ENCODE measurements at regions not wholly inside any gene's neighbourhood (a gene's known extent, or its start where the extent isn't known, plus 50 kb on each side); places are given as distances from the start of the nearest gene placed in this dataset.

DNA sequence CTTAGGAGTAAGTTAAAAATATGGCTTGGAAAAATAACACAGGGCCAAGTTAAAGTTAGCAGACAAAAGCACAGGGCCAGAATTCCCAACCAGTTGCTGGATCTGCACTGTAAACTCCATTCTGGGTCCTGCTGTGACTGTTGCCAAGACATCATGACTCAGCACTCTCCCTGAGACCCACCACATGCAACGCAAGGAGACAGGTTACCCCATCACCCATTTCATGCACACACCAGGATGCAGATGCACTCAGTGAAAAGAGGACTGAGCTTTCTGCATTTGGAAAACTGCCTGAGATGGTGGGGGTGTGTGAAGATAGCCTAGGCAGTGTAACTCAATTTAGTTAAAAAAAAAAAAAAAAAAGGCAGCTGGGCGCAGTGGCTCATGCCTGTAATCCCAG lies 97.6 kb upstream of the ZNF438 start:
- TF ChIP-seq, protein P1, sequence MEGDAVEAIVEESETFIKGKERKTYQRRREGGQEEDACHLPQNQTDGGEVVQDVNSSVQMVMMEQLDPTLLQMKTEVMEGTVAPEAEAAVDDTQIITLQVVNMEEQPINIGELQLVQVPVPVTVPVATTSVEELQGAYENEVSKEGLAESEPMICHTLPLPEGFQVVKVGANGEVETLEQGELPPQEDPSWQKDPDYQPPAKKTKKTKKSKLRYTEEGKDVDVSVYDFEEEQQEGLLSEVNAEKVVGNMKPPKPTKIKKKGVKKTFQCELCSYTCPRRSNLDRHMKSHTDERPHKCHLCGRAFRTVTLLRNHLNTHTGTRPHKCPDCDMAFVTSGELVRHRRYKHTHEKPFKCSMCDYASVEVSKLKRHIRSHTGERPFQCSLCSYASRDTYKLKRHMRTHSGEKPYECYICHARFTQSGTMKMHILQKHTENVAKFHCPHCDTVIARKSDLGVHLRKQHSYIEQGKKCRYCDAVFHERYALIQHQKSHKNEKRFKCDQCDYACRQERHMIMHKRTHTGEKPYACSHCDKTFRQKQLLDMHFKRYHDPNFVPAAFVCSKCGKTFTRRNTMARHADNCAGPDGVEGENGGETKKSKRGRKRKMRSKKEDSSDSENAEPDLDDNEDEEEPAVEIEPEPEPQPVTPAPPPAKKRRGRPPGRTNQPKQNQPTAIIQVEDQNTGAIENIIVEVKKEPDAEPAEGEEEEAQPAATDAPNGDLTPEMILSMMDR (IDR thresholded peaks at IDR 0.05): no peak
- TF ChIP-seq POLR2A (IDR thresholded peaks at IDR 0.05): no peak

Measured in adrenal gland (tissue), 5 donors.